Chondrocyte (in vitro differentiated cells): ENCODE measurements at regions not wholly inside any gene's neighbourhood (a gene's known extent, or its start where the extent isn't known, plus 50 kb on each side); places are given as distances from the start of the nearest gene placed in this dataset.

Experiments used
- DNase-seq: peaks from one replicate; pipeline ENCODE4 v3.0.0; 2021; ENCODE audit warnings: mixed read lengths, low spot score
- H3K27ac Mint-ChIP-seq: one replicate; pipeline ENCODE4 v1.8.0; 2021; ENCODE audit warnings: mild to moderate bottlenecking, moderate library complexity, mixed read lengths; ENCODE audit not compliant: unreplicated experiment
- H3K27me3 Mint-ChIP-seq: 2 replicates; pipeline ENCODE4 v1.8.0; 2021; ENCODE audit warnings: low read depth, mixed read lengths
- H3K36me3 Mint-ChIP-seq: 2 replicates; pipeline ENCODE4 v1.8.0; 2021; ENCODE audit warnings: low read depth, mixed read lengths
- H3K4me1 Mint-ChIP-seq: 2 replicates; pipeline ENCODE4 v1.8.0; 2021; ENCODE audit warnings: low read depth, mild to moderate bottlenecking, mixed read lengths
- H3K4me3 Mint-ChIP-seq: one replicate; pipeline ENCODE4 v1.8.0; 2021; ENCODE audit warnings: mild to moderate bottlenecking, moderate library complexity, mixed read lengths; ENCODE audit not compliant: unreplicated experiment
- H3K9me3 Mint-ChIP-seq: 2 replicates; pipeline ENCODE4 v1.8.0; 2021; ENCODE audit warnings: low read depth, mixed read lengths
- CTCF ChIP-seq: fragments of 200-600 bp; sonication (generic); IDR thresholded peaks from 2 replicates; pipeline ENCODE4 v1.5.0; 2021; ENCODE audit warnings: antibody characterized with exemption, mild to moderate bottlenecking, moderate library complexity

DNA sequence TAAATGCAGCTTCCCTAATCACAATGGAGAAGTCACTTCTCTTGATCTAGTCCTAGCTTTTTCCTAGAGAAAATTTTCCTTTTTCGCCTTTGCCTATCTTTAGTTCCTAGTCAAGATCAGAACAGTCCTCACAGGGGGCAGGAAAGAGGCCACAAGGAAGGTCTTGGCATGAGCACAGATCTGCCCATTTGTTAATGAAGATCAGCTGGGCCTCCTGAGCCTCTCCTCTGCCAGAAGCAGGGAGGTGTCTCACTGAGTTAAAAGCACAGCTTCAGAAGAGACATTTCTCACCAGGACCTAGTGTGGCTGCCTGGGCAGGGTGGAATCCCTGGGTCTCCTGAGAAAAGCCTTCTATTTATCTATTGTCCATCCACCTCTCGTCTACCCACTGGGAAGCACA lies 357.8 kb downstream of the TMEM38B start:
- Mint-ChIP-seq H3K4me3 (no peak overlapping the region), H3K27me3 (no peaks in the 10 kb centered on the region), H3K27ac (no peak overlapping the region), H3K4me1 (no peaks in the 10 kb centered on the region), H3K36me3 (no peaks in the 10 kb centered on the region), H3K9me3 (peaks cover 16% of the 10 kb centered on the region)
- no peak for TF ChIP-seq CTCF
- DNase-seq = no peak

DNA sequence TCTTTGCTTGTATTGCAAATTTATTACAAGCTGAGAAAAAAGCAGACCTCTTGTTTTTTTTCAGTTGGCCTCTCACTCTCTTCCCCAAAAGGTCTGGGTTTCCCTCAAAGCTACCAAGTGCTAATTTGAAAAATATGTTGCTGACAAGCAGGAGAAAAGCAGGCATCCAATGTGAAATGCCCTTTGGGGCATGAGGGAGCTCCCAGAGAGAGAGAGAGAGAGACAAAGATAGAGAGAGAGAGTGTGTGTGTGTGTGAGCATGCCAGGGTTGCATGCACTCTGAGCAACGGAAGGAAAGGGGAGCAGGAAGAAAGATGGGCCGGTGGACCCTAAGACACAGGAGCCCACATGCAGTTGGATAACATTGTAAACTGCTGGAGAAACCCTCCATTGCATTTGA lies 358.4 kb downstream of the TMEM38B start:
- Mint-ChIP-seq H3K4me1 (no peaks in the 10 kb centered on the region), H3K27me3 (no peaks in the 10 kb centered on the region), H3K36me3 (no peaks in the 10 kb centered on the region), H3K27ac (no peak overlapping the region), H3K9me3 (peaks cover 15% of the 10 kb centered on the region), H3K4me3 (no peak overlapping the region)
- DNase-seq = no peak
- no peak for TF ChIP-seq CTCF

DNA sequence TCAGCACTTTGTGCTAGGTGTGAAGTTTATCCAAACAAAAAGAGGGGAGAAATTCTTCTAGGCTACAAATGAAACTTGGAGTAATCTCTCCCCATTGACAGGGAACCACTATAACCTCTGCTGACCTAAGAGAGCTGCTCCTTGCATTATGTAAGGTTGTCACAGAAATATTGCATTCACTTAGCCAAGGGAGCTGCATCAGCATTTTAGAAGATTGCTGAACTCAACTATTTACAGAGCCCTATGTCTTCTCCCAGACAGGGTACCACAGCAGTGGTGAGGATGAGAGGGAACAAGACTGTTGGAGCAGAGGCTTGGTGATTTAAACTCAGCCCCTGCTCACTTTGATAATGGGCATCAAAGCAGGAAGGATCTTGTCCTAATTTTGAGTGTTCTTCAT lies 362.0 kb downstream of the TMEM38B start:
- Mint-ChIP-seq H3K4me1 (no peaks in the 10 kb centered on the region), H3K27me3 (no peaks in the 10 kb centered on the region)

GRCh38 chr9:106058460-106058859 lies 364.1 kb downstream of the TMEM38B start:
- Mint-ChIP-seq H3K36me3 (no peaks in the 10 kb centered on the region), H3K4me3 (no peak overlapping the region), H3K9me3 (peaks cover 2% of the 10 kb centered on the region), H3K27me3 (no peaks in the 10 kb centered on the region), H3K4me1 (no peaks in the 10 kb centered on the region), H3K27ac (no peak overlapping the region)
- peak; percentile 79 for DNase-seq
- no peak for TF ChIP-seq CTCF

More for the DNA sequence above, 362.0 kb downstream of the TMEM38B start:
- no peak for TF ChIP-seq CTCF
- Mint-ChIP-seq H3K27ac (no peak overlapping the region), H3K4me3 (no peak overlapping the region), H3K9me3 (peaks cover 2% of the 10 kb centered on the region), H3K36me3 (no peaks in the 10 kb centered on the region)
- DNase-seq = no peak

- no peak for DNase-seq
- H3K4me1 Mint-ChIP-seq = no peaks in the 10 kb centered on the region
- no peaks in the 10 kb centered on the region for H3K27me3 Mint-ChIP-seq
- no peak overlapping the region for H3K4me3 Mint-ChIP-seq
- TF ChIP-seq CTCF = no peak
- H3K9me3 Mint-ChIP-seq = no peaks in the 10 kb centered on the region
- H3K27ac Mint-ChIP-seq = no peak overlapping the region
- H3K36me3 Mint-ChIP-seq = no peaks in the 10 kb centered on the region
These were observed 365.5 kb downstream of the TMEM38B start for GRCh38 chr9:106059886-106060285.
